ENCODE measurements at regions not wholly inside any gene's neighbourhood (a gene's known extent, or its start where the extent isn't known, plus 50 kb on each side); places are given as distances from the start of the nearest gene placed in this dataset.

- TF ChIP-seq CEBPB (IDR thresholded peaks at IDR 0.05) (no peak), NFIC (IDR thresholded peaks at IDR 0.05) (no peak), CREB1 (IDR thresholded peaks at IDR 0.05; ENCODE audit: low read depth) (no peak), ZBTB7A (IDR thresholded peaks at IDR 0.05; ENCODE audit: low read depth) (no peak), EP300 (IDR thresholded peaks at IDR 0.05; ENCODE audit: borderline replicate concordance) (no peak), RAD21 (IDR thresholded peaks at IDR 0.05; ENCODE audit: low read depth) (no peak), TEAD4 (IDR thresholded peaks at IDR 0.05) (no peak), YY1 (IDR thresholded peaks at IDR 0.05; ENCODE audit: low read depth) (no peak)
- TF ChIP-seq, protein P1, sequence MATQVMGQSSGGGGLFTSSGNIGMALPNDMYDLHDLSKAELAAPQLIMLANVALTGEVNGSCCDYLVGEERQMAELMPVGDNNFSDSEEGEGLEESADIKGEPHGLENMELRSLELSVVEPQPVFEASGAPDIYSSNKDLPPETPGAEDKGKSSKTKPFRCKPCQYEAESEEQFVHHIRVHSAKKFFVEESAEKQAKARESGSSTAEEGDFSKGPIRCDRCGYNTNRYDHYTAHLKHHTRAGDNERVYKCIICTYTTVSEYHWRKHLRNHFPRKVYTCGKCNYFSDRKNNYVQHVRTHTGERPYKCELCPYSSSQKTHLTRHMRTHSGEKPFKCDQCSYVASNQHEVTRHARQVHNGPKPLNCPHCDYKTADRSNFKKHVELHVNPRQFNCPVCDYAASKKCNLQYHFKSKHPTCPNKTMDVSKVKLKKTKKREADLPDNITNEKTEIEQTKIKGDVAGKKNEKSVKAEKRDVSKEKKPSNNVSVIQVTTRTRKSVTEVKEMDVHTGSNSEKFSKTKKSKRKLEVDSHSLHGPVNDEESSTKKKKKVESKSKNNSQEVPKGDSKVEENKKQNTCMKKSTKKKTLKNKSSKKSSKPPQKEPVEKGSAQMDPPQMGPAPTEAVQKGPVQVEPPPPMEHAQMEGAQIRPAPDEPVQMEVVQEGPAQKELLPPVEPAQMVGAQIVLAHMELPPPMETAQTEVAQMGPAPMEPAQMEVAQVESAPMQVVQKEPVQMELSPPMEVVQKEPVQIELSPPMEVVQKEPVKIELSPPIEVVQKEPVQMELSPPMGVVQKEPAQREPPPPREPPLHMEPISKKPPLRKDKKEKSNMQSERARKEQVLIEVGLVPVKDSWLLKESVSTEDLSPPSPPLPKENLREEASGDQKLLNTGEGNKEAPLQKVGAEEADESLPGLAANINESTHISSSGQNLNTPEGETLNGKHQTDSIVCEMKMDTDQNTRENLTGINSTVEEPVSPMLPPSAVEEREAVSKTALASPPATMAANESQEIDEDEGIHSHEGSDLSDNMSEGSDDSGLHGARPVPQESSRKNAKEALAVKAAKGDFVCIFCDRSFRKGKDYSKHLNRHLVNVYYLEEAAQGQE (IDR thresholded peaks at IDR 0.05; ENCODE audit: low read depth): no peak
- TF ChIP-seq, protein P2, sequence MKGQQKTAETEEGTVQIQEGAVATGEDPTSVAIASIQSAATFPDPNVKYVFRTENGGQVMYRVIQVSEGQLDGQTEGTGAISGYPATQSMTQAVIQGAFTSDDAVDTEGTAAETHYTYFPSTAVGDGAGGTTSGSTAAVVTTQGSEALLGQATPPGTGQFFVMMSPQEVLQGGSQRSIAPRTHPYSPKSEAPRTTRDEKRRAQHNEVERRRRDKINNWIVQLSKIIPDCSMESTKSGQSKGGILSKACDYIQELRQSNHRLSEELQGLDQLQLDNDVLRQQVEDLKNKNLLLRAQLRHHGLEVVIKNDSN (IDR thresholded peaks at IDR 0.05): no peak
- TF ChIP-seq, protein P3, sequence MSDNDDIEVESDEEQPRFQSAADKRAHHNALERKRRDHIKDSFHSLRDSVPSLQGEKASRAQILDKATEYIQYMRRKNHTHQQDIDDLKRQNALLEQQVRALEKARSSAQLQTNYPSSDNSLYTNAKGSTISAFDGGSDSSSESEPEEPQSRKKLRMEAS (IDR thresholded peaks at IDR 0.05): no peak
These were observed 365.7 kb downstream of the GATA3 start for GRCh38 chr10:8420182-8420581.

DNA sequence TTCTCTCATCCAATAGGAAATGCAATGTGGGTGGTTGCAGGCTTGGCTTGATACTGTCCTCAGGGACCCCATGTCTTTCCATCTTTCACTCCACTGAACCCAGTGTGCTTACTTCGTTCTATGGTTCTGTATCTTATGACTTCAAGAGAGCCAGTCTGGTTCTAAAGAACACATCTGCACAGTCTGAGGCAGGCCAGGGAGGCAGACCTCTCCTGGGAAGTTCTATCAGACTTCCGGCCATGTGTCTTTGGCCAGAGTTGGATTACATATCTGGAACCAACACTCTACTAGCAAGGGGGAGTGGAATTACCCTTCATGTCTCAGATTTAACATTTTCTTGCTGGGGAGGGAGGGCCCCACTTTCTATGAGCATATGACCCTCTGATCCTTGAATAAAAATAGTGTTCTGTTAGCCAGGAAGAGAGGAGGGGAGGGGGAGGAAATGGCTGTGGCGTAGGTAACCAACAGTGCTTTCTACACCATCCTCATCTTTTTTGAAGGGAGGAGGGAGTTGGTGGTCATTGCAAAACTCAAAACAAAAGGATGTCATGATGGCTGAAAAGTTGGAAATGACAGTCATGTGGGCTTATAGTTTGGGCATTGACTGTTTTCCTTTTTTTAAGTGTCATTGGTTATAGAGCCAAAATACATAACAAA lies 370.2 kb downstream of the GATA3 start:
- TF ChIP-seq ZBTB7A (IDR thresholded peaks at IDR 0.05; ENCODE audit: low read depth) (no peak), CREB1 (IDR thresholded peaks at IDR 0.05; ENCODE audit: low read depth) (no peak), FOXM1 (IDR thresholded peaks at IDR 0.05; ENCODE audit: borderline replicate concordance, low read depth) (no peak), TEAD4 (IDR thresholded peaks at IDR 0.05) (no peak), YY1 (IDR thresholded peaks at IDR 0.05; ENCODE audit: low read depth) (no peak), CEBPB (IDR thresholded peaks at IDR 0.05) (no peak), EGR1 (IDR thresholded peaks at IDR 0.05) (no peak), TCF12 (IDR thresholded peaks at IDR 0.05; ENCODE audit: low read depth) (no peak), EP300 (IDR thresholded peaks at IDR 0.05; ENCODE audit: borderline replicate concordance) (no peak), NFIC (IDR thresholded peaks at IDR 0.05) (no peak), RAD21 (IDR thresholded peaks at IDR 0.05; ENCODE audit: low read depth) (no peak), TAF1 (IDR thresholded peaks at IDR 0.05; ENCODE audit: low read depth) (no peak)
- TF ChIP-seq, protein P1 (IDR thresholded peaks at IDR 0.05; ENCODE audit: low read depth): no peak
- TF ChIP-seq, protein P2 (IDR thresholded peaks at IDR 0.05): no peak
- TF ChIP-seq, protein P3 (IDR thresholded peaks at IDR 0.05): no peak

- no peak for TF ChIP-seq CREB1 (IDR thresholded peaks at IDR 0.05; ENCODE audit: low read depth)
- TF ChIP-seq EP300 (IDR thresholded peaks at IDR 0.05; ENCODE audit: borderline replicate concordance): no peak
- no peak for TF ChIP-seq TAF1 (IDR thresholded peaks at IDR 0.05; ENCODE audit: low read depth)
- TF ChIP-seq, protein P1 (IDR thresholded peaks at IDR 0.05; ENCODE audit: low read depth): no peak
- TF ChIP-seq TEAD4 (IDR thresholded peaks at IDR 0.05): no peak
- TF ChIP-seq, protein P2 (IDR thresholded peaks at IDR 0.05): no peak
- no peak for TF ChIP-seq CEBPB (IDR thresholded peaks at IDR 0.05)
- TF ChIP-seq, protein P3 (IDR thresholded peaks at IDR 0.05): no peak
- no peak for TF ChIP-seq TCF12 (IDR thresholded peaks at IDR 0.05; ENCODE audit: low read depth)
- TF ChIP-seq EGR1 (IDR thresholded peaks at IDR 0.05): no peak
- TF ChIP-seq YY1 (IDR thresholded peaks at IDR 0.05; ENCODE audit: low read depth): no peak
- no peak for TF ChIP-seq RAD21 (IDR thresholded peaks at IDR 0.05; ENCODE audit: low read depth)
- TF ChIP-seq NFIC (IDR thresholded peaks at IDR 0.05): no peak
- TF ChIP-seq FOXM1 (IDR thresholded peaks at IDR 0.05; ENCODE audit: borderline replicate concordance, low read depth): no peak
- TF ChIP-seq ZBTB7A (IDR thresholded peaks at IDR 0.05; ENCODE audit: low read depth): no peak
These were observed 374.2 kb downstream of the GATA3 start for GRCh38 chr10:8428654-8429053.
